SK-N-SH (cell line): ENCODE measurements at regions not wholly inside any gene's neighbourhood (a gene's known extent, or its start where the extent isn't known, plus 50 kb on each side); places are given as distances from the start of the nearest gene placed in this dataset.

ENCODE experiments used
- CTCF ChIA-PET: fragments of 300-600, 350-600 bp; formaldehyde crosslinking; extraction: SDS; loops from one replicate; lab custom pipeline; 2021; lab: Yijun Ruan, JAX
- POLR2A ChIA-PET: fragments of 350-600 bp; sonication (Branson Sonifier 250); formaldehyde crosslinking; extraction: SDS; loops from one replicate; lab custom pipeline; 2020; ENCODE audit warnings: antibody characterized with exemption, inconsistent platforms; lab: Yijun Ruan, JAX
- DNase-seq: peaks from one replicate; pipeline ENCODE4 v3.0.0; 2012
- H2AFZ ChIP-seq: fragments of 200-600 bp; sonication (generic); 2 replicates; pipeline ENCODE4 v1.8.1; 2016; ENCODE audit warnings: antibody characterized with exemption, mild to moderate bottlenecking, low read depth
- H3F3A ChIP-seq: fragments of 200-600 bp; sonication (generic); replicated peaks from 2 replicates; pipeline ENCODE3; 2016; ENCODE audit warnings: antibody characterized with exemption, mild to moderate bottlenecking; ENCODE audit not compliant: insufficient read depth
- H3K27ac ChIP-seq, 2 experiments: fragments of 200-500 bp in 1 of 2; fragments of 200-600 bp in 1 of 2; sonication (Bioruptor generic) in 1 of 2; sonication (generic), shearing (Covaris generic) in 1 of 2; 2 replicates each; pipeline versions ENCODE4 v1.5.1 to v1.6.1; 2014 to 2016; ENCODE audit warnings: low read depth in 2 of 2, inconsistent platforms in 1 of 2, low read length in 1 of 2, mild to moderate bottlenecking in 1 of 2, mixed read lengths in 1 of 2
- H3K27me3 ChIP-seq: fragments of 200-600 bp; sonication (generic), shearing (Covaris generic); 2 replicates; pipeline ENCODE4 v1.6.1; 2016; ENCODE audit warnings: mixed run types; ENCODE audit not compliant: insufficient read depth
- H3K36me3 ChIP-seq, 2 experiments: fragments of 200-500 bp in 1 of 2; fragments of 200-600 bp in 1 of 2; sonication (Bioruptor generic) in 1 of 2; sonication (generic) in 1 of 2; replicated peaks in 1 of 2; 2 replicates each; pipeline versions ENCODE3 to v1.5.1; 2014 to 2016; ENCODE audit warnings: low read length in 1 of 2, mild to moderate bottlenecking in 1 of 2; ENCODE audit not compliant: insufficient read depth in 2 of 2, control insufficient read depth in 1 of 2
- H3K4me1 ChIP-seq, 2 experiments: fragments of 200-500 bp in 1 of 2; fragments of 200-600 bp in 1 of 2; sonication (Bioruptor generic) in 1 of 2; sonication (generic), shearing (Covaris generic) in 1 of 2; 2 replicates each; pipeline versions ENCODE4 v1.5.1 to v1.6.1; 2014 to 2016; ENCODE audit warnings: low read depth in 1 of 2, low read length in 1 of 2, mixed run types in 1 of 2; ENCODE audit not compliant: insufficient read depth in 2 of 2, control insufficient read depth in 1 of 2
- H3K4me2 ChIP-seq: fragments of 200-600 bp; sonication (generic), shearing (Covaris generic); 2 replicates; pipeline ENCODE4 v1.6.1; 2017; ENCODE audit warnings: mixed run types
- H3K4me3 ChIP-seq, 2 experiments: fragments of 200-500 bp in 1 of 2; fragments of 200-600 bp in 1 of 2; sonication (Bioruptor generic) in 1 of 2; sonication (generic), shearing (Covaris generic) in 1 of 2; 2 replicates each; pipeline versions ENCODE4 v1.5.1 to v1.8.1; 2014 to 2016; ENCODE audit warnings: low read depth in 2 of 2, inconsistent platforms in 1 of 2, low read length in 1 of 2, mild to moderate bottlenecking in 1 of 2, mixed read lengths in 1 of 2, moderate library complexity in 1 of 2
- H3K79me2 ChIP-seq: fragments of 200-600 bp; sonication (generic); 2 replicates; pipeline ENCODE4 v1.8.1; 2017; ENCODE audit warnings: mild to moderate bottlenecking; ENCODE audit not compliant: insufficient read depth
- H3K9ac ChIP-seq: fragments of 200-600 bp; sonication (generic); 2 replicates; pipeline ENCODE4 v1.6.1; 2017; ENCODE audit warnings: mixed run types
- H3K9me2 ChIP-seq: fragments of 200-600 bp; sonication (generic); 2 replicates; pipeline ENCODE4 v1.6.1; 2017; ENCODE audit warnings: mixed run types
- H3K9me3 ChIP-seq: fragments of 200-600 bp; sonication (generic); 2 replicates; pipeline ENCODE4 v1.6.1; 2017; ENCODE audit warnings: mixed run types, mild to moderate bottlenecking, moderate library complexity
- H4K20me1 ChIP-seq: fragments of 200-600 bp; sonication (generic); 2 replicates; pipeline ENCODE4 v1.6.1; 2017; ENCODE audit warnings: mild to moderate bottlenecking, mixed run types; ENCODE audit not compliant: insufficient read depth
- CHD2 ChIP-seq: fragments of 150-350 bp; IDR thresholded peaks from 2 replicates; pipeline ENCODE4 v1.6.1; 2018; ENCODE audit warnings: low read length; ENCODE audit not compliant: partially characterized antibody
- CTCF ChIP-seq: fragments of 200-600 bp; sonication (generic); IDR thresholded peaks from 2 replicates; pipeline ENCODE4 v1.6.1; 2017; ENCODE audit warnings: antibody characterized with exemption, mild to moderate bottlenecking, moderate library complexity
- ELF1 ChIP-seq: IDR thresholded peaks from 2 replicates; pipeline ENCODE4 v1.4.0; 2012
- GATA2 ChIP-seq: sonication (generic); formaldehyde crosslinking; IDR thresholded peaks from 2 replicates; pipeline ENCODE4 v1.5.0; 2020; ENCODE audit warnings: mild to moderate bottlenecking, missing genetic modification reagents
- NRF1 ChIP-seq: IDR thresholded peaks from 2 replicates; pipeline ENCODE4 v1.6.1; 2012; ENCODE audit warnings: low read depth, mild to moderate bottlenecking, low read length
- POLR2AphosphoS5 ChIP-seq: IDR thresholded peaks from 2 replicates; pipeline ENCODE4 v1.6.1; 2012; ENCODE audit warnings: low read depth, low read length
- RXRA ChIP-seq: IDR thresholded peaks from 2 replicates; pipeline ENCODE4 v1.4.0; 2012; ENCODE audit warnings: low read depth, mild to moderate bottlenecking, borderline replicate concordance
- SIN3A ChIP-seq: IDR thresholded peaks from 2 replicates; pipeline ENCODE4 v1.6.1; 2012; ENCODE audit warnings: low read depth, mild to moderate bottlenecking, low read length, moderate library complexity, borderline replicate concordance
- TAF1 ChIP-seq: IDR thresholded peaks from 2 replicates; pipeline ENCODE4 v1.6.1; 2012; ENCODE audit warnings: low read depth, mild to moderate bottlenecking, low read length, moderate library complexity, borderline replicate concordance
- TCF12 ChIP-seq: IDR thresholded peaks from 2 replicates; pipeline ENCODE4 v1.4.0; 2012
- USF1 ChIP-seq: IDR thresholded peaks from 2 replicates; pipeline ENCODE4 v1.4.0; 2012; ENCODE audit warnings: low read depth, borderline replicate concordance
- WGBS: methylation state at CpG from one replicate; pipeline ENCODE4 v1.1.6; 2017; ENCODE audit warnings: low lambda C conversion rate; 5-methylcytosine and 5-hydroxymethylcytosine counted together

DNA sequence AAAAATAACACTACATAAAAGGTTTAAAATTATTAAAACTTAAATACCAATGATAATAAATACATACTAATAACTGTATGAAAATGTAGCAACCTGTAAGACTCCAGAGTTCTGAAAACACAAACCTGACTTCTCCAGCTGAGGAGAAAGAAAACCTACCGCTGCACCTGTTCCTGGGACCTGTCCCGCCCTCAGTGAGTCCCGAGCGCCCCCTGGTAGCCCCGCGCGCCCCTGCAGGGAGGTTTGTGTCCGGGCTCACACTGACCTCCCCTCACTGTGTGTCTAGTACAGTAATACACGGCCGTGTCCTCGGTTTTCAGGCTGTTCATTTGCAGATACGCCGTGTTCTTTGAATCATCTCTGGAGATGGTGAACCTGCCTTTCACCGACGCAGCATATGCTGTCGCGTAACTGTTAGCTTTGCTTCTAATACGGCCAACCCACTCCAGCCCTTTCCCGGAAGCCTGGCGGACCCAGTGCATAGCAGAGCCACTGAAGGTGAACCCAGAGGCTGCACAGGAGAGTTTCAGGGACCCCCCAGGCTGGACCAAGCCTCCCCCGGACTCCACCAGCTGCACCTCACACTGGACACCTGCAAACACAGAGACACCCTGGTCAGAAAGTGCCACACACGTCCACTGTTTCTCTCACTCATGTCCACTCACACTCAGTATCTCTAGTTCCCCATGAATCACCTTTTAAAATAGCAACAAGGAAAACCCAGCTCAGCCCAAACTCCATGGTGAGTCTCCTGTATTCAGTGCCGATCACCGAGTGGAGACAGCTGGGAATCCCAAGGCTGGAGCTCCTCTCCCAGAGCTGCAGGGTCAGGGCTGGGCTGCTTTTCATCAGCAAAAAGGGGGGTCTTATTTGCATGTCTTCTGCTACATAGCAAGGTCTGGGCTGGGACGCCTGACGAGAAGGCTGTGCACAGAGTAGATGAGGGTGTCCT, 1276.3 kb downstream of the TMEM121 start:
- ChIA-PET POLR2A (no interaction called here), CTCF (interaction anchor here (0.7 to 3.1 kb wide), 5 partner anchors 12 to 70 kb away, joined by 3 to 19 read pairs (median 3); no protein-coding TSS in a partner anchor)
- H4K20me1 ChIP-seq = no peaks in the 10 kb centered on the region
- no peak overlapping the region for H3K4me2 ChIP-seq
- WGBS = 3% methylated on average over 22 of the region's 26 CpGs
- no peaks in the 10 kb centered on the region for H3K9me2 ChIP-seq
- no peak overlapping the region for H3K9ac ChIP-seq
- DNase-seq = peak; percentile 31
- H3K27me3 ChIP-seq = peaks cover 10% of the 10 kb centered on the region; the same call in 1 of the 2 replicates
- H3K27ac ChIP-seq = no peak overlapping the region
- no peaks in the 10 kb centered on the region for H3K9me3 ChIP-seq
- no peak for TF ChIP-seq TCF12
- TF ChIP-seq CTCF = peak; percentile 49
- no peak for TF ChIP-seq CHD2
- no peak for TF ChIP-seq SIN3A
- no peaks in the 10 kb centered on the region for H3K79me2 ChIP-seq
- no peak overlapping the region for H3K4me3 ChIP-seq
- H2AFZ ChIP-seq = no peak overlapping the region
- no peaks in the 10 kb centered on the region for H3K36me3 ChIP-seq
- no peaks in the 10 kb centered on the region for H3F3A ChIP-seq
- no peaks in the 10 kb centered on the region for H3K4me1 ChIP-seq

DNA sequence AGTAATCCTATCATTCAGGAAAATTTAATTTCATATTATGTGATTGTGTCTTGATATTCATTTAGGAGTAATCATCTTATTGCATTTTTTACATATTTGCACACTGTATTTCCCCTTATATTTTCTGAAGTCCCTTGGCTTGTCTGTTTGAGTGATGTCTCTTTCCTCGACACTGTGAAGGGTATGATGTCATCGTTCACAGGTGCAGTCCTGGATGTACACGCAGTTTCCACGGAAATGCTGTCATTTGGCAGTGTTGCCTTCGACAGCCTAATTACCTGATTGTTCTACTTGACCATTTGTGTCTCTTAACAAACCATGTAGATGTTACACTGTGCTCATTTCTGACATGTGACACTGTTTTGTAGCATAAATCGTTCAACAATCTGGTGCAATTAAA, 1277.0 kb downstream of the TMEM121 start:
- Histone ChIP-seq H3K9ac (no peak overlapping the region), H3K4me1 (no peaks in the 10 kb centered on the region), H3K9me3 (no peaks in the 10 kb centered on the region), H3K9me2 (no peaks in the 10 kb centered on the region), H3K79me2 (no peaks in the 10 kb centered on the region), H3K27ac (no peak overlapping the region), H3K4me3 (no peak overlapping the region), H3F3A (no peaks in the 10 kb centered on the region), H2AFZ (no peak overlapping the region), H3K36me3 (no peaks in the 10 kb centered on the region), H3K4me2 (no peak overlapping the region), H4K20me1 (no peaks in the 10 kb centered on the region), H3K27me3 (peaks cover 10% of the 10 kb centered on the region; the same call in 1 of the 2 replicates)
- ChIA-PET CTCF (interaction anchor here (0.7 to 3.1 kb wide), 5 partner anchors 11 to 70 kb away, joined by 3 to 19 read pairs (median 3); no protein-coding TSS in a partner anchor), POLR2A (no interaction called here)
- WGBS = 1% methylated on average over 6 of the region's 6 CpGs
- TF ChIP-seq TAF1 (no peak), POLR2AphosphoS5 (no peak), CHD2 (no peak)
- DNase-seq = no peak

DNA sequence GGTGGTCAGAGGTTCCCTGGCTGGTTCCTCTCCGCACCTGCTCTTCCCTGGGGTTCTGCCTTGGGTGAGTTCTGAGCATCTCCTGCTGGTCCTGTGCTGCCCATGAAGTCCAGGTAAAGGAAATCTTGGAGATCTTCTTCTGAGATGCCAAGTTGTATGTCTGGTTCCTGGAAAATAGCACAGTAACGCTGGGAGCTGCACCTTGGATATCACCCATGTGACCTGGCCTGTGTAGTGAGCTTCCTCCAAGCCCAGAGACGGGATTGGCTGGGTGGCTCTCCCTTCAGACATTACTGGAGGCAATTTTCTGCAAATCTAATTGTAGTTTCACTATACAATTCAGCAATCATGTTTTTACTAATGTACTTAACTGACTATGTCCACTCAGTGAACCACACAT, 1281.1 kb downstream of the TMEM121 start:
- H3F3A ChIP-seq = no peaks in the 10 kb centered on the region
- no peaks in the 10 kb centered on the region for H3K9me3 ChIP-seq
- POLR2A ChIA-PET = no interaction called here
- no peaks in the 10 kb centered on the region for H4K20me1 ChIP-seq
- H2AFZ ChIP-seq = no peak overlapping the region
- H3K9me2 ChIP-seq = no peaks in the 10 kb centered on the region
- no peaks in the 10 kb centered on the region for H3K36me3 ChIP-seq
- H3K27me3 ChIP-seq = peaks cover 13% of the 10 kb centered on the region; the same call in 1 of the 2 replicates
- CTCF ChIA-PET = interaction anchor here (1.4 kb wide), 1 partner anchor 36 kb away, joined by 3 read pairs; no protein-coding TSS in a partner anchor
- no peak overlapping the region for H3K27ac ChIP-seq
- DNase-seq = no peak
- H3K79me2 ChIP-seq = no peaks in the 10 kb centered on the region
- H3K4me1 ChIP-seq = no peaks in the 10 kb centered on the region
- H3K4me2 ChIP-seq = no peak overlapping the region
- WGBS = 0% methylated on average over 2 of the region's 3 CpGs
- no peak overlapping the region for H3K4me3 ChIP-seq
- H3K9ac ChIP-seq = no peak overlapping the region
- no peak for TF ChIP-seq SIN3A
- TF ChIP-seq TAF1 = no peak
- no peak for TF ChIP-seq NRF1
- no peak for TF ChIP-seq GATA2 (CRISPR knock-in tag)
- TF ChIP-seq USF1 = no peak
- TF ChIP-seq ELF1 = no peak
- TF ChIP-seq RXRA = no peak
- no peak for TF ChIP-seq TCF12
- TF ChIP-seq CTCF = no peak
- TF ChIP-seq, all 33 proteins: peak for 0
